Stimulated activated naive B cell treated with anti-CD40 and anti-IgM and Interleukin-4, amounts not matched to agents 10 μg/mL and 1 μg/mL and 100 μg/mL, for 72 hours (primary cell): ENCODE measurements at regions not wholly inside any gene's neighbourhood (a gene's known extent, or its start where the extent isn't known, plus 50 kb on each side); places are given as distances from the start of the nearest gene placed in this dataset.

Source experiments
- ATAC-seq, 2 donors: fragments of 150-1000 bp; cut with Tn5 transposase; replicated peaks; 2 replicates each; pipeline ENCODE4 v1.10.0; 2021; ENCODE audit warnings: moderate library complexity in 1 of 2
- DNase-seq: peaks from one replicate; pipeline ENCODE4 v3.0.0; 2021
- H3K27ac Mint-ChIP-seq: one replicate; pipeline ENCODE4 v1.8.0; 2022; ENCODE audit warnings: mild to moderate bottlenecking, mixed read lengths
- H3K27me3 Mint-ChIP-seq, 2 donors: one replicate each; pipeline ENCODE4 v1.8.0; 2022; ENCODE audit warnings: mixed read lengths in 2 of 2
- H3K36me3 Mint-ChIP-seq, 2 donors: one replicate each; pipeline ENCODE4 v1.8.0; 2022; ENCODE audit warnings: mixed read lengths in 2 of 2, mild to moderate bottlenecking in 1 of 2
- H3K4me1 Mint-ChIP-seq, 2 donors: one replicate each; pipeline ENCODE4 v1.8.0; 2022; ENCODE audit warnings: mixed read lengths in 2 of 2, mild to moderate bottlenecking in 1 of 2
- H3K4me3 Mint-ChIP-seq, 2 donors: one replicate each; pipeline ENCODE4 v1.8.0; 2022; ENCODE audit warnings: mild to moderate bottlenecking in 2 of 2, mixed read lengths in 2 of 2, moderate library complexity in 1 of 2
- H3K9me3 Mint-ChIP-seq, 2 donors: one replicate each; pipeline ENCODE4 v1.8.0; 2022; ENCODE audit warnings: mixed read lengths in 2 of 2, mild to moderate bottlenecking in 1 of 2

DNA sequence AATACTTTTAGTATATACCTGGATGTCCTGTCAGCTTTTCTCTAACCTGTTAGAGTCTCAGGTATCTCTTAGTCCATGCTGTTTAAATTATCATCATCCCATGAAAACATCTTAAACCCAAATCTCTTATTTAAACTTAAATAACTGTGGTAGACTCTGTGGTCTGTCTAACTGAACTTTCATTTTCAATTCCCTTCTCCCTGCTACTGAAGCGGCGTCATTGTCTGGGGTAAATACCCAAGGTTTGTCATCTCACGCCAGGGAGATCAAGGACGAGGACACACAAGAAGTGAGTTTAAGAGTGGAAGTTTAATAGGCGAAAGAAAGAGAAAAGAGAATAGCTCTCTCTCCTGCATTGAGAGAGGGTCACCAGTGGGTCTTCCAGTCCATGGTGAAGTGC lies 804.4 kb upstream of the CELF2 start:
- H3K9me3 Mint-ChIP-seq = no peaks in the 10 kb centered on the region
- peaks cover 5 to 6% of the 10 kb centered on the region in 2 donors for H3K4me1 Mint-ChIP-seq
- no peak overlapping the region for H3K4me3 Mint-ChIP-seq
- DNase-seq = no peak
- no peak overlapping the region for H3K27ac Mint-ChIP-seq
- no peaks in the 10 kb centered on the region for H3K36me3 Mint-ChIP-seq
- H3K27me3 Mint-ChIP-seq = no peaks in the 10 kb centered on the region
- ATAC-seq = peak; percentile 53 to 67

DNA sequence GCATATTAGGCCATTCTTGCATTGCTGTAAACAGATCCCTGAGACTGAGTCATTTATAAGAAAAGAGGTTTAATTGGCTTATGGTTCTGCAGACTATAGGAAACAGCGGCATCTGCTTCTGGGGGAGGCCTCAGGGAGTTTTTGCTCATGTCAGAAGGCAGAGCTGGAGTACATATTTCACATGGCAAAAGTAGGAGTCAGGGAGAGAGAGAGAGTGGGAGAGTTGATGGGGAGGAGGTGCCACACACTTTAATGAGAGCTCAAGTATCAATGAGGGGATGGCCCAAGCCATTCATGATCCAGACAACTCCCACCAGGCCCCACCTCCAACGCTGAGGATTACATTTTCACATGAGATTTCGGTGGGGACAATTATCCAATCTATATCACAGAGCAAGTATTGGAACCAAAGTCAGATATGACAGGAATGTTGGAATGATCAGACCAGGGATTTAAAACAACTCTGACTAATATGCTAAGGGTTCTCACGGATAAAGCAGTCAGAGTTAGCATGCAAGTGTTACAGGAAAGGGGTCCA lies 795.3 kb upstream of the CELF2 start:
- H3K9me3 Mint-ChIP-seq = peaks cover 0 to 2% of the 10 kb centered on the region in 2 donors
- no peaks in the 10 kb centered on the region for H3K36me3 Mint-ChIP-seq
- H3K4me1 Mint-ChIP-seq = no peaks in the 10 kb centered on the region
- ATAC-seq = no peak
- DNase-seq = no peak
- no peaks in the 10 kb centered on the region for H3K27me3 Mint-ChIP-seq
- no peak overlapping the region for H3K27ac Mint-ChIP-seq
- no peak overlapping the region for H3K4me3 Mint-ChIP-seq

DNA sequence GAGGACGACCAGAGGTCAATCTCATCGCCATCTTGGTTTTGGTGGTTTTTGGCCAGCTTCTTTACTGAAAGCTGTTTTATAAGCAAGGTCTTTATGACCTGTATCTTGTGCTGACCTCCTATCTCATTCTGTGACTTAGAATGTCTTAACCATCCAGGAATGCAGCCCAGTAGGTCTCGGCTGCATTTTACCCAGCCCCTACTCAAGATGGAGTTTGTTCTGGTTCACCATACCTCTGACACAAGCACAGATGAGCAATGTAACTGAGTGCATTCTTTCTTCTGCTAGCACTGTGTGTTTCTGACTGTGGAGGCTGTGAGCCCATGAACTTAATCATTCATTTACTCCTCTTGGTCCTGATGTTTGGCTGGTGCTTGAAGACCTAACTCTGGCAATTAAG lies 794.5 kb upstream of the CELF2 start:
- Mint-ChIP-seq H3K4me3 (no peak overlapping the region), H3K9me3 (peaks cover 0 to 2% of the 10 kb centered on the region in 2 donors), H3K4me1 (no peaks in the 10 kb centered on the region), H3K27ac (no peak overlapping the region), H3K27me3 (no peaks in the 10 kb centered on the region), H3K36me3 (no peaks in the 10 kb centered on the region)
- no peak for ATAC-seq
- no peak for DNase-seq

DNA sequence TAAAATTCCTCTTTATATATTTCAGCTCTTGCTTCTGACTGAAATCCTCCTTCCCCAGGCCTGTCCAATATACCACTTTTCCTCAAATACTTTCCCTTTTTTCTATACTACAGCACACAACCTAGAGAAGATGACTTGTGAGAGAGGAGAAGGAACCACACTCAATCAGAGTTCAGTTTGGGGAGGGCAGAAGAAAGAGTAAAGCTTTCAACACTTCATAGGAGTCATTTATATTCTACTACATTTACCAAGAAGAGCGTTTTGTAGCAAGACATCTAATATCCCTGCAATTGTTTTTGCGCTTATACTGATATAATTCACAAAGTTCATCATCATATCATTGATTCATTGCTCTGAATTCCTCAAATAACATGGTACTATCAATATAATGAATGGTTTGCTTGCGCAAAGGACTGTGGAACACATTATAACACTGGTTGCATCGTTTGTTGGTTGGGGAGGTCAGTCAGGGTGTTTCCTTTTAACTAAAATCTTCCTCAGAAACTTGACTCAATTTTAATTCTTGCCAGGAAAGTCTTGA lies 792.5 kb upstream of the CELF2 start:
- peaks cover 0 to 9% of the 10 kb centered on the region in 2 donors for H3K9me3 Mint-ChIP-seq
- ATAC-seq (no peak), DNase-seq (no peak)
- no peaks in the 10 kb centered on the region for H3K4me1 Mint-ChIP-seq
- no peak overlapping the region for H3K27ac Mint-ChIP-seq
- H3K27me3 Mint-ChIP-seq = no peaks in the 10 kb centered on the region
- H3K4me3 Mint-ChIP-seq = no peak overlapping the region
- no peaks in the 10 kb centered on the region for H3K36me3 Mint-ChIP-seq

GRCh38 chr10:10233229-10233628 lies 784.4 kb upstream of the CELF2 start:
- ATAC-seq = no peak
- H3K27ac Mint-ChIP-seq = no peak overlapping the region
- H3K4me3 Mint-ChIP-seq = no peak overlapping the region

GRCh38 chr10:10235003-10235402 lies 782.7 kb upstream of the CELF2 start:
- no peaks in the 10 kb centered on the region for H3K36me3 Mint-ChIP-seq
- H3K4me3 Mint-ChIP-seq = no peak overlapping the region
- ATAC-seq = no peak
- H3K4me1 Mint-ChIP-seq = no peaks in the 10 kb centered on the region
- no peak for DNase-seq
- H3K27ac Mint-ChIP-seq = no peak overlapping the region
- H3K9me3 Mint-ChIP-seq = peaks cover 2 to 4% of the 10 kb centered on the region in 2 donors
- H3K27me3 Mint-ChIP-seq = peaks cover 0 to 6% of the 10 kb centered on the region in 2 donors

More at GRCh38 chr10:10233229-10233628, 784.4 kb upstream of the CELF2 start:
- Mint-ChIP-seq H3K36me3 (no peaks in the 10 kb centered on the region), H3K27me3 (peaks cover 0 to 6% of the 10 kb centered on the region in 2 donors), H3K9me3 (peaks cover 4 to 6% of the 10 kb centered on the region in 2 donors), H3K4me1 (no peaks in the 10 kb centered on the region)
- DNase-seq = no peak

DNA sequence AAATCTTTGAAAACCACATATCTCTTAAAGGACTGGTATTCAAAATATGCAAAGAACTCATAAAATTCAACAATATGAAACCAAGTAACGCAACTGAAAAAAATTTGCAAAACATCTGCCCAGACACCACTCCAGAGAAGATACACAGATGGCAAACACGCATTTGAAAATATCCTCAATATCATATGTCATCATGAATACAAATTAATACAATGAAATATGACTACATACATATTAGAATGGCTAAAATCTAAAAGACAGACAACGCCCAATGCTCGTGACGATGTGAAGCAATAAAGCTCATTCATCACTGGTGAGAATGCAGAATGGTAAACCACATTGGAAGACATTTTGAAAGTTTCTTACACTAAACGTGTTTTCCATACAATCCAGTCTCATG lies 770.1 kb upstream of the CELF2 start:
- no peak for ATAC-seq
- Mint-ChIP-seq H3K4me1 (no peaks in the 10 kb centered on the region), H3K27me3 (no peaks in the 10 kb centered on the region), H3K9me3 (peaks cover 0 to 4% of the 10 kb centered on the region in 2 donors), H3K36me3 (no peaks in the 10 kb centered on the region), H3K27ac (no peak overlapping the region), H3K4me3 (no peak overlapping the region)
- no peak for DNase-seq

DNA sequence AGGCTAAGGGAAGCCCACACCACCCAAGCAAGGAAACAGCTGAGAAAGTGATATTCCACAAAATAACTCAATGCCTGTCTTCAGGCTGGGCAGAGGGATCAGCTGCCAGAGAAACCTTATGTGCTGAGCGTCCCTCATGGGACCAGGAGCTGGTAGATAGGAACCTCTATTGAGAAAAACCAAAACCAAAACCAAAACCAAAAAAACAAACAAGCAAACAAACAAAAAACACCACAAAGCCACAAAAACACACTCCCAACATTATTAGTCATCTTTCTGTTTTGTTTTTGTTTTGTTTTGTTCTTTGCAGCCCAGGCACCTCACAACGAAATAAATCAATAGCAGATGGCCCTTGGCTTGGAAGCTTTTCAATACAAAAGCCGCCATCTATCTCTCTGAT lies 760.8 kb upstream of the CELF2 start:
- H3K4me3 Mint-ChIP-seq = no peak overlapping the region
- ATAC-seq (no peak), DNase-seq (no peak)
- H3K36me3 Mint-ChIP-seq = no peaks in the 10 kb centered on the region
- H3K27me3 Mint-ChIP-seq = no peaks in the 10 kb centered on the region
- no peaks in the 10 kb centered on the region for H3K4me1 Mint-ChIP-seq
- H3K9me3 Mint-ChIP-seq = peaks cover 8 to 11% of the 10 kb centered on the region in 2 donors
- H3K27ac Mint-ChIP-seq = no peak overlapping the region

- Mint-ChIP-seq H3K36me3 (no peaks in the 10 kb centered on the region), H3K9me3 (peaks cover 8 to 13% of the 10 kb centered on the region in 2 donors), H3K27ac (no peak overlapping the region), H3K27me3 (no peaks in the 10 kb centered on the region), H3K4me3 (no peak overlapping the region), H3K4me1 (no peaks in the 10 kb centered on the region)
- ATAC-seq (no peak), DNase-seq (no peak)
Observed at GRCh38 chr10:10259013-10259412, 758.7 kb upstream of the CELF2 start.

- ATAC-seq = no peak
- Mint-ChIP-seq H3K27ac (no peak overlapping the region), H3K27me3 (no peaks in the 10 kb centered on the region), H3K4me1 (no peaks in the 10 kb centered on the region), H3K36me3 (no peaks in the 10 kb centered on the region), H3K4me3 (no peak overlapping the region), H3K9me3 (peaks cover 0 to 1% of the 10 kb centered on the region in 2 donors)
- DNase-seq = no peak
Observed at GRCh38 chr10:10270126-10271050, 747.3 kb upstream of the CELF2 start.

DNA sequence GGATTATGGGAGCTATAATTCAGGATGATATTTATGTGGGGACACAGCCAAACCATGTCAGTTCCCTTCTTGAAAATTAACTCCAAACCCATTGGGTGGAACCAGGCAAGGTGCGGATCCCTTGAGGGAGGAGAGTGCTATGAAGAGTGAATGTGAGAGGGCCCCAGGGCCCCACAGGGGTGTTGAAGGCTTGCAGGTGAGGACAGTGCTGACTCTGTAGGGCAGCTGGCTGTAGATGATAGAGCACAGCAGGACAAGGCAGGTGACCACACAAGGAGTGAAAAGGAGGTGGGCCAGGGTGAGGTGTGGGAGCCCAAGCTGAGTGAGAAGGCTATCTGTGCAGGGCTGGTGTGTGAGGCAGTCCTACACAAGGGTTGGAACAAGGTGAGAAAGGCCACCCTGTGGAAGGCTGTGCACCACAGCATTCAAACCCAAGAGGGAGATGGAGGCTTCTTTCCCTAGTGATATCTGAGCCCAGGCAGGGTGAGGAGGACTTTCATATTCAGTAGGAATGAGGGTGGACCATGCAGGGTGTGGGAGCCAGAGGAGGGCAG lies 746.0 kb upstream of the CELF2 start:
- Mint-ChIP-seq H3K36me3 (no peaks in the 10 kb centered on the region), H3K9me3 (peaks cover 0 to 1% of the 10 kb centered on the region in 2 donors), H3K27ac (no peak overlapping the region), H3K27me3 (no peaks in the 10 kb centered on the region), H3K4me1 (no peaks in the 10 kb centered on the region), H3K4me3 (no peak overlapping the region)
- ATAC-seq (no peak), DNase-seq (no peak)

- Mint-ChIP-seq H3K27me3 (no peaks in the 10 kb centered on the region), H3K4me3 (no peak overlapping the region), H3K4me1 (no peaks in the 10 kb centered on the region), H3K9me3 (peaks cover 0 to 1% of the 10 kb centered on the region in 2 donors), H3K36me3 (no peaks in the 10 kb centered on the region), H3K27ac (no peak overlapping the region)
- DNase-seq (no peak), ATAC-seq (no peak)
Observed at GRCh38 chr10:10273661-10274060, 744.0 kb upstream of the CELF2 start.

- ATAC-seq (no peak), DNase-seq (no peak)
- H3K36me3 Mint-ChIP-seq = no peaks in the 10 kb centered on the region
- H3K27ac Mint-ChIP-seq = no peak overlapping the region
- H3K27me3 Mint-ChIP-seq = no peaks in the 10 kb centered on the region
- no peaks in the 10 kb centered on the region for H3K4me1 Mint-ChIP-seq
- no peak overlapping the region for H3K4me3 Mint-ChIP-seq
- H3K9me3 Mint-ChIP-seq = peaks cover 0 to under 1% of the 10 kb centered on the region in 2 donors
Observed at GRCh38 chr10:10279906-10280305, 737.8 kb upstream of the CELF2 start.

DNA sequence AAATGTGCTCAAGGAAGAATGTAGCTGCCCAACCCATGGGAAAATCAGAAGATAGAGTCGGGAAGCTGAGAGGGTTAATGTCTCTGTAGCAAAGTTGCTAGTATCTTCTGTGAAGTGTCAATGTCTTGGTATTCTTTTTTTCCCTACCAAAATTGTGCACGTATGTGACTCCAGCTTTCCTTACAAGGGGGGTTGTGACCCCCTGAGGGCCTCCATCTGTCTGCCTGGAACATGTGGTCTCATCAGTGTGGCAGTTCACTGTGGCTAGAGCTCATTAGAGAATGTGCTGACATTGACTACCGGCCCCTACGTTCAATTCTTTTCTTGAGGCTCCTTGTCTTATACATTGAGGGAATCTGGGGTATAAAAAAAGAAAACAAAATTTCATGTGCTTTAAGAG lies 725.2 kb upstream of the CELF2 start:
- no peak for ATAC-seq
- H3K4me3 Mint-ChIP-seq = no peak overlapping the region
- H3K36me3 Mint-ChIP-seq = no peaks in the 10 kb centered on the region
- no peaks in the 10 kb centered on the region for H3K4me1 Mint-ChIP-seq
- no peak for DNase-seq
- H3K27me3 Mint-ChIP-seq = no peaks in the 10 kb centered on the region
- no peak overlapping the region for H3K27ac Mint-ChIP-seq
- H3K9me3 Mint-ChIP-seq = peaks cover 2 to 4% of the 10 kb centered on the region in 2 donors

GRCh38 chr10:10293041-10293440 lies 724.6 kb upstream of the CELF2 start:
- no peak overlapping the region for H3K4me3 Mint-ChIP-seq
- no peaks in the 10 kb centered on the region for H3K4me1 Mint-ChIP-seq
- no peak for ATAC-seq
- H3K36me3 Mint-ChIP-seq = no peaks in the 10 kb centered on the region
- no peaks in the 10 kb centered on the region for H3K27me3 Mint-ChIP-seq
- H3K27ac Mint-ChIP-seq = no peak overlapping the region
- no peak for DNase-seq
- peaks cover 2 to 4% of the 10 kb centered on the region in 2 donors for H3K9me3 Mint-ChIP-seq
